Trophoblast cell (in vitro differentiated cells and primary cell): ENCODE measurements at regions not wholly inside any gene's neighbourhood (a gene's known extent, or its start where the extent isn't known, plus 50 kb on each side); places are given as distances from the start of the nearest gene placed in this dataset.
A peak's percentile ranks its signal among the peaks of the same experiment; 100 is the strongest.

Source experiments
- DNase-seq, 2 donors: peaks; one replicate each; pipeline ENCODE4 v3.0.0-alpha.2; 2016
- H2AFZ ChIP-seq: 2 replicates; pipeline ENCODE4 v1.6.1; 2013; ENCODE audit warnings: low read length, moderate library complexity, mild to moderate bottlenecking; ENCODE audit not compliant: insufficient read depth, poor library complexity
- H2AK5ac ChIP-seq: 2 replicates; pipeline ENCODE4 v1.6.1; 2013; ENCODE audit warnings: mild to moderate bottlenecking, low read length
- H2BK120ac ChIP-seq: 2 replicates; pipeline ENCODE4 v1.6.1; 2013; ENCODE audit warnings: low read length, mild to moderate bottlenecking, moderate library complexity; ENCODE audit not compliant: insufficient read depth, poor library complexity
- H2BK12ac ChIP-seq: 2 replicates; pipeline ENCODE4 v1.6.1; 2013; ENCODE audit warnings: mild to moderate bottlenecking, low read length, moderate library complexity
- H2BK5ac ChIP-seq: 2 replicates; pipeline ENCODE4 v1.6.1; 2013; ENCODE audit warnings: low read length, low read depth, moderate library complexity, mild to moderate bottlenecking; ENCODE audit not compliant: poor library complexity
- H3K14ac ChIP-seq: 2 replicates; pipeline ENCODE4 v1.6.1; 2013; ENCODE audit warnings: mild to moderate bottlenecking, low read length
- H3K18ac ChIP-seq: 2 replicates; pipeline ENCODE4 v1.6.1; 2013; ENCODE audit warnings: mild to moderate bottlenecking, low read length
- H3K23ac ChIP-seq: 2 replicates; pipeline ENCODE4 v1.6.1; 2013; ENCODE audit warnings: low read length
- H3K27ac ChIP-seq: 2 replicates; pipeline ENCODE4 v1.5.1; 2013; ENCODE audit warnings: low read depth, mild to moderate bottlenecking, inconsistent platforms, low read length, moderate library complexity
- H3K27me3 ChIP-seq: 2 replicates; pipeline ENCODE4 v1.6.1; 2013; ENCODE audit warnings: inconsistent platforms, mild to moderate bottlenecking, low read length, moderate library complexity; ENCODE audit not compliant: insufficient read depth
- H3K36me3 ChIP-seq, 2 experiments: 1 replicate in 1 of 2; 2 replicates in 1 of 2; pipeline ENCODE4 v1.6.1; 2013; ENCODE audit warnings: low read length in 2 of 2, mild to moderate bottlenecking in 2 of 2, moderate library complexity in 1 of 2; ENCODE audit not compliant: insufficient read depth in 2 of 2, control insufficient read depth in 1 of 2
- H3K4ac ChIP-seq: 2 replicates; pipeline ENCODE4 v1.6.1; 2013; ENCODE audit warnings: low read depth, mild to moderate bottlenecking, low read length, moderate library complexity
- H3K4me1 ChIP-seq, 2 experiments: 1 replicate in 1 of 2; 2 replicates in 1 of 2; pipeline ENCODE4 v1.6.1; 2013; ENCODE audit warnings: low read length in 2 of 2, mild to moderate bottlenecking in 2 of 2, moderate library complexity in 1 of 2; ENCODE audit not compliant: insufficient read depth in 2 of 2, control insufficient read depth in 1 of 2
- H3K4me2 ChIP-seq: 2 replicates; pipeline ENCODE4 v1.6.1; 2013; ENCODE audit warnings: inconsistent platforms, mild to moderate bottlenecking, low read length, moderate library complexity
- H3K4me3 ChIP-seq: 2 replicates; pipeline ENCODE4 v1.5.1; 2013; ENCODE audit warnings: mild to moderate bottlenecking, low read depth, low read length, inconsistent platforms
- H3K79me1 ChIP-seq: one replicate; pipeline ENCODE4 v1.6.1; 2013; ENCODE audit warnings: low read length
- H3K79me2 ChIP-seq: 2 replicates; pipeline ENCODE4 v1.6.1; 2013; ENCODE audit warnings: low read length, mild to moderate bottlenecking; ENCODE audit not compliant: control insufficient read depth, insufficient read depth, poor library complexity
- H3K9ac ChIP-seq: 2 replicates; pipeline ENCODE4 v1.6.1; 2013; ENCODE audit warnings: mild to moderate bottlenecking, low read length
- H3K9me3 ChIP-seq: 2 replicates; pipeline ENCODE4 v1.6.1; 2013; ENCODE audit warnings: low read depth, mild to moderate bottlenecking, control low read depth, inconsistent platforms, low read length; ENCODE audit not compliant: insufficient read depth
- H4K12ac ChIP-seq: 2 replicates; pipeline ENCODE4 v1.6.1; 2013; ENCODE audit warnings: low read depth, mild to moderate bottlenecking, low read length, moderate library complexity
- H4K8ac ChIP-seq: 2 replicates; pipeline ENCODE4 v1.6.1; 2013; ENCODE audit warnings: low read depth, mild to moderate bottlenecking, low read length, moderate library complexity
- H4K91ac ChIP-seq: one replicate; pipeline ENCODE4 v1.6.1; 2013; ENCODE audit warnings: low read depth, mild to moderate bottlenecking, low read length, moderate library complexity
- WGBS: extraction: QIAGEN DNeasy Blood & Tissue Kit; methylation state at CpG from one replicate; pipeline ENCODE4 v1.1.7; 2013; ENCODE audit warnings: missing lambda C conversion rate; ENCODE audit not compliant: insufficient read length, insufficient coverage; ENCODE audit errors: extremely low coverage; 5-methylcytosine and 5-hydroxymethylcytosine counted together

DNA sequence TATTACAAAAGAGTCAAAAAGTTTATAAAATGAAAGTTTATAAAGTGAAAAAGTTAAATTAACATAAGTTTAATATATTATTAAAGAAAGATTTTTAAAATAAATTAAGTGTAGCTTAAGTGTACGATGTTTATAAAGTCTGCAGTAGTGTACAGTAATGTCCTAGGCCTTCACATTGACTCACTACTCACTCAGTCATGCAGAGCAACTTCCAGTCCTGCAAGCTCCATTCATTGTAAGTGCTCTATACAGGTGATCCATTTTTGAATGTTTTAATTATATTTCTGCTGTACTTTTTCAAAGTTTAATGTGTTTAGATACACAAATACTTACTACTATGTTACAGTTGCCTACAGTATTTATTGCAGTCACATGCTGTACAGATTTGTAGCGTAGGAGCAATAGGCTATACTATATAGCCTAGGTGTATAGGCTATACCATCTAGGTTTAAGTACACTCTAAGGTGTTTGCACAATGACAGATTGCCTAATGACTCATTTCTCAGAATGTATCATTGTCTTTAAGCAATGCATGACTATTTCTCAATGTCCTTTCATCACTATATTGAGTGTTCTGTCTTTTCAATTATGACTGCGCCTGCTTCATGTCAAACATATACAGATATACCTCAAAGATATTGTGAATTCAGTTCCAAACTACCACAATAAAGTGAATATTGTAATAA is 1110.3 kb upstream of the MAP3K7 start:
- H3K18ac ChIP-seq = no peak overlapping the region
- peak in 1 of 2 donors; percentile 84 for DNase-seq
- no peak overlapping the region for H3K4me3 ChIP-seq
- no peak overlapping the region for H3K4me2 ChIP-seq
- no peaks in the 10 kb centered on the region for H3K79me1 ChIP-seq
- H4K8ac ChIP-seq = no peak overlapping the region
- H2BK120ac ChIP-seq = no peak overlapping the region
- H2BK12ac ChIP-seq = no peak overlapping the region
- H3K79me2 ChIP-seq = no peaks in the 10 kb centered on the region
- H4K91ac ChIP-seq = no peak overlapping the region
- no peaks in the 10 kb centered on the region for H3K27me3 ChIP-seq
- no peaks in the 10 kb centered on the region for H3K9me3 ChIP-seq
- H4K12ac ChIP-seq = no peak overlapping the region
- H2BK5ac ChIP-seq = no peak overlapping the region
- H3K9ac ChIP-seq = no peak overlapping the region
- no peak overlapping the region for H3K23ac ChIP-seq
- H3K36me3 ChIP-seq = no peaks in the 10 kb centered on the region
- H3K4me1 ChIP-seq = no peaks in the 10 kb centered on the region
- no peak overlapping the region for H3K4ac ChIP-seq
- no peak overlapping the region for H3K14ac ChIP-seq
- H2AK5ac ChIP-seq = no peak overlapping the region
- H3K27ac ChIP-seq = no peak overlapping the region
- WGBS = no CpG with 5 or more reads among the region's 3 CpGs
- no peak overlapping the region for H2AFZ ChIP-seq

GRCh38 chr6:91695221-91695620 is 1108.3 kb upstream of the MAP3K7 start:
- Histone ChIP-seq H3K27me3 (no peaks in the 10 kb centered on the region), H2BK12ac (no peak overlapping the region), H3K79me1 (no peaks in the 10 kb centered on the region), H4K12ac (no peak overlapping the region), H3K9me3 (no peaks in the 10 kb centered on the region), H4K8ac (no peak overlapping the region), H3K14ac (no peak overlapping the region), H3K18ac (no peak overlapping the region), H2AK5ac (no peak overlapping the region), H3K79me2 (no peaks in the 10 kb centered on the region), H2AFZ (no peak overlapping the region), H3K4me1 (no peaks in the 10 kb centered on the region), H3K4me2 (no peak overlapping the region), H3K4me3 (no peak overlapping the region), H3K36me3 (no peaks in the 10 kb centered on the region), H3K4ac (no peak overlapping the region), H4K91ac (no peak overlapping the region), H2BK120ac (no peak overlapping the region), H3K23ac (no peak overlapping the region), H3K27ac (no peak overlapping the region), H2BK5ac (no peak overlapping the region), H3K9ac (no peak overlapping the region)
- DNase-seq = no peak
- no CpG with 5 or more reads among the region's 3 CpGs for WGBS

DNA sequence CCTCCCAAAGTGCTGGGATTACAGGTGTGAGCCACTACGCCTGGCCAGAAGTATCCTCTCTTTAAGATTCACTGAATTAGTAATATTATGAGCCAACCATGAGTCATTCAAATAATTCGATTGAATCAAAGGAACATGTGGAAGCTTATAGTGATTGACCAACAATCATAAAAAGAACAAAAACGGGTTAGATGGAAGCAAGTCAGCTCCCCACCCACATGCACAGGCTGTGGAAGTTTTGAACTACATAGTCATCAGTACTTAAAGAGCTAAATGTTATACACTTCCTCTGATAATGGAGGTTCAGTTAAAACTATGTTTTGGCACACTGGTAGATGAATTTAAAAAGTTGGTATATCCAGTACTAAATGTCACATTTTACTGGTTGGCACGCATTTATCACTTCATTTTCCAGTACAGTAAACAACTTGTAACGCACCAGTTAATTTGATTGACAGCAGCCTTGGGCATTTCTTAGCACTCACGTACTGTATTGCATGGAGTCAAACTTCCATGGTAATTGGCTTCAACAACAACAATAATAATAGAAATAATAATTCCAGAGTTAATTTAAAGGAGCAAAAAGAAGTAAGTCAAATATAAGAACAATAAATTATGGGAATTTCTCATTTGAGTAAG is 1107.3 kb upstream of the MAP3K7 start:
- Histone ChIP-seq H3K14ac (no peak overlapping the region), H4K12ac (no peak overlapping the region), H2BK12ac (no peak overlapping the region), H4K91ac (no peak overlapping the region), H3K79me2 (no peaks in the 10 kb centered on the region), H3K9me3 (no peaks in the 10 kb centered on the region), H3K79me1 (no peaks in the 10 kb centered on the region), H4K8ac (no peak overlapping the region), H3K18ac (no peak overlapping the region), H2AFZ (no peak overlapping the region), H3K4me2 (no peak overlapping the region), H3K36me3 (no peaks in the 10 kb centered on the region), H3K4ac (no peak overlapping the region), H2AK5ac (no peak overlapping the region), H3K27ac (no peak overlapping the region), H3K27me3 (no peaks in the 10 kb centered on the region), H2BK120ac (no peak overlapping the region), H3K4me1 (no peaks in the 10 kb centered on the region), H3K4me3 (no peak overlapping the region), H3K23ac (no peak overlapping the region), H2BK5ac (no peak overlapping the region), H3K9ac (no peak overlapping the region)
- DNase-seq = no peak
- no CpG with 5 or more reads among the region's 6 CpGs for WGBS

GRCh38 chr6:91691449-91691848 is 1104.6 kb upstream of the MAP3K7 start:
- no peak overlapping the region for H4K91ac ChIP-seq
- H2BK5ac ChIP-seq = no peak overlapping the region
- WGBS = no CpG with 5 or more reads among the region's 6 CpGs
- no peak overlapping the region for H3K4ac ChIP-seq
- H3K14ac ChIP-seq = no peak overlapping the region
- no peak overlapping the region for H3K4me3 ChIP-seq
- H3K18ac ChIP-seq = no peak overlapping the region
- H3K4me2 ChIP-seq = peak overlapping the region; percentile 42
- H2AK5ac ChIP-seq = no peak overlapping the region
- DNase-seq = peak; percentile 17 to 79
- no peaks in the 10 kb centered on the region for H3K4me1 ChIP-seq
- no peak overlapping the region for H4K12ac ChIP-seq
- H3K79me2 ChIP-seq = no peaks in the 10 kb centered on the region
- no peak overlapping the region for H3K23ac ChIP-seq
- no peak overlapping the region for H2BK12ac ChIP-seq
- H3K27me3 ChIP-seq = no peaks in the 10 kb centered on the region
- no peak overlapping the region for H3K9ac ChIP-seq
- no peaks in the 10 kb centered on the region for H3K9me3 ChIP-seq
- no peaks in the 10 kb centered on the region for H3K79me1 ChIP-seq
- no peak overlapping the region for H4K8ac ChIP-seq
- no peak overlapping the region for H3K27ac ChIP-seq
- no peak overlapping the region for H2AFZ ChIP-seq
- H3K36me3 ChIP-seq = no peaks in the 10 kb centered on the region
- H2BK120ac ChIP-seq = no peak overlapping the region
